ENCODE measurements at regions not wholly inside any gene's neighbourhood (a gene's known extent, or its start where the extent isn't known, plus 50 kb on each side); places are given as distances from the start of the nearest gene placed in this dataset.

GRCh38 chr5:152813526-152813925, 408.4 kb upstream of the NMUR2 start (continued):
- TF ChIP-seq GLMP (CRISPR knock-in tag; IDR thresholded peaks at IDR 0.05; ENCODE audit: borderline replicate concordance), result no peak
- no peak for TF ChIP-seq ZNF792 (CRISPR knock-in tag; IDR thresholded peaks at IDR 0.05)
- TF ChIP-seq ATF4 (CRISPR knock-in tag; IDR thresholded peaks at IDR 0.05), result no peak
- TF ChIP-seq ZNF772 (CRISPR knock-in tag; IDR thresholded peaks at IDR 0.05), result no peak
- no peak for TF ChIP-seq RFX3 (CRISPR knock-in tag; IDR thresholded peaks at IDR 0.05)
- TF ChIP-seq NFYB (CRISPR knock-in tag; IDR thresholded peaks at IDR 0.05), result no peak
- TF ChIP-seq ZNF432 (CRISPR knock-in tag; IDR thresholded peaks at IDR 0.05; ENCODE audit: borderline replicate concordance), result no peak
- no peak for TF ChIP-seq GZF1 (CRISPR knock-in tag; IDR thresholded peaks at IDR 0.05)

GRCh38 chr5:152819891-152820290, 414.8 kb upstream of the NMUR2 start:
- Histone ChIP-seq H3K27ac (ENCODE audit: extremely low read length, insufficient read depth, low read length) (no peak overlapping the region), H3K79me2 (ENCODE audit: insufficient read depth, low read length) (no peaks in the 10 kb centered on the region), H3K9me3 (ENCODE audit: low read length) (peaks cover 57% of the 10 kb centered on the region), H3K9ac (ENCODE audit: insufficient read depth, low read depth, low read length) (no peak overlapping the region), H3K4me1 (ENCODE audit: insufficient read depth, low read length) (no peaks in the 10 kb centered on the region), H3K4me2 (ENCODE audit: low read depth, low read length) (no peak overlapping the region), H3K36me3 (replicated peaks in 1 of 2; ENCODE audit: control insufficient read depth in 1 of 2, insufficient read depth in 2 of 2, low read length in 2 of 2) (no peaks in the 10 kb centered on the region), H3K4me3 (replicated peaks in 1 of 3; ENCODE audit: insufficient read depth in 1 of 3, low read depth in 2 of 3, low read length in 3 of 3) (no peak overlapping the region), H3K27me3 (ENCODE audit: control insufficient read depth in 1 of 2, insufficient read depth in 2 of 2, low read length in 2 of 2) (no peaks in the 10 kb centered on the region), H4K20me1 (ENCODE audit: insufficient read depth, low read length) (no peaks in the 10 kb centered on the region), H2AFZ (ENCODE audit: low read length) (no peak overlapping the region)
- no TSS peak for BruUV-seq (replicated peaks)
- ChIA-PET CTCF (ENCODE audit: low intra/inter-chr PET ratio, low total read pairs) (no interaction called here), POLR2A (no interaction called here)
- FAIRE-seq, result no peak
- ATAC-seq, result no peak
- no peak for DNase-seq (ENCODE audit: low spot score)
- in situ Hi-C loops (cut with HindIII; ENCODE audit: extremely low pct_ligation_motif_present, low pct_unique_long_range_greater_than_20kb) (no loop called here), intact Hi-C loops (cut with micrococcal nuclease; ENCODE audit: unreplicated experiment) (no loop called here)
- TF ChIP-seq NFIC (IDR thresholded peaks at IDR 0.05; ENCODE audit: low read length) (no peak), MTF1 (CRISPR knock-in tag; IDR thresholded peaks at IDR 0.05) (no peak), GABPB1 (CRISPR knock-in tag; IDR thresholded peaks at IDR 0.05) (no peak), ZNF205 (CRISPR knock-in tag; IDR thresholded peaks at IDR 0.05) (no peak), ZNF460 (CRISPR knock-in tag; IDR thresholded peaks at IDR 0.05; ENCODE audit: borderline replicate concordance) (no peak), ZSCAN21 (CRISPR knock-in tag; IDR thresholded peaks at IDR 0.05; ENCODE audit: borderline replicate concordance) (no peak), SMAD9 (CRISPR knock-in tag; IDR thresholded peaks at IDR 0.05) (no peak), ZBTB37 (CRISPR knock-in tag; IDR thresholded peaks at IDR 0.05) (no peak), FOXA1 (IDR thresholded peaks at IDR 0.05) (no peak), FOXA1 (CRISPR knock-in tag; IDR thresholded peaks at IDR 0.05) (no peak), ZBTB42 (CRISPR knock-in tag; IDR thresholded peaks at IDR 0.05) (no peak), ZNF292 (CRISPR knock-in tag; IDR thresholded peaks at IDR 0.05; ENCODE audit: borderline replicate concordance, low read depth) (no peak), WIZ (CRISPR knock-in tag; IDR thresholded peaks at IDR 0.05) (no peak), ZNF33A (CRISPR knock-in tag; IDR thresholded peaks at IDR 0.05; ENCODE audit: borderline replicate concordance) (no peak), ZNF652 (CRISPR knock-in tag; IDR thresholded peaks at IDR 0.05; ENCODE audit: borderline replicate concordance, low read depth) (no peak), KDM4B (CRISPR knock-in tag; IDR thresholded peaks at IDR 0.05) (no peak), ZNF557 (CRISPR knock-in tag; IDR thresholded peaks at IDR 0.05) (no peak), HMG20A (CRISPR knock-in tag; IDR thresholded peaks at IDR 0.05; ENCODE audit: borderline replicate concordance) (no peak)
